ENCODE measurements at regions not wholly inside any gene's neighbourhood (a gene's known extent, or its start where the extent isn't known, plus 50 kb on each side); places are given as distances from the start of the nearest gene placed in this dataset.

DNA sequence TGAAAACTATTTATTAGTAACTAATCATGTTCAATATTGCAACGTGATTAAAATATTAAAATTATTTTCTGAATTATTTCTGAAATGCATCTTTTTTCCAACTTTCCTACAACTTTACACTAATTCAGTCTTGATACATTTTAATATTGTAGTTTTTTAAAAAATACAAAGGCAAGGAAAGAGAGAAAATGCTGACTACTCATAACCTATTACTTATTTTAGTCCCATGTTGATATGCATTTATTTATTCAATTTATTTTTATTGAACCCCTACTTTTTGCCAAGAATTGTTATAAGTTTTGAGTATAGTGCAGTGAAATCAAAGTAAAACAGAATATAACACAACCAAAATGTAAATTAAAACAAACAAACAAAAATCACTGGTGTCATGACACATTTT, 978.2 kb downstream of the CDH9 start:
- in situ Hi-C loops (cut with HindIII; ENCODE audit: low pct_unique_long_range_greater_than_20kb, low sequenced_read_pairs) (no loop called here), intact Hi-C loops (cut with micrococcal nuclease; ENCODE audit: unreplicated experiment) (no loop called here)
- BruUV-seq (replicated peaks), result no TSS peak
- Histone ChIP-seq H3K4me3 (ENCODE audit: low read depth in 2 of 2, low read length in 2 of 2) (no peak overlapping the region), H3K36me3 (ENCODE audit: control insufficient read depth, insufficient read depth, low read length) (no peaks in the 10 kb centered on the region), H3K4me1 (ENCODE audit: control insufficient read depth, insufficient read depth, low read length) (no peaks in the 10 kb centered on the region), H3K27me3 (ENCODE audit: control insufficient read depth, insufficient read depth, low read length) (no peaks in the 10 kb centered on the region), H3K27ac (ENCODE audit: low read length) (no peak overlapping the region), H3K9me3 (ENCODE audit: control insufficient read depth, insufficient read depth, low read depth, low read length) (no peaks in the 10 kb centered on the region)
- POLR2A ChIA-PET, result no interaction called here
- DNase-seq (ENCODE audit: low read depth, low spot score), result no peak
- no peak for ATAC-seq
- CTCF ChIA-PET, result no interaction called here
- no peak for TF ChIP-seq TCF7L2 (IDR thresholded peaks at IDR 0.05; ENCODE audit: low read depth, low read length)
- TF ChIP-seq SIN3A (IDR thresholded peaks at IDR 0.05; ENCODE audit: borderline replicate concordance, insufficient read depth, low read depth, low read length), result no peak
- no peak for TF ChIP-seq POLR2AphosphoS5 (IDR thresholded peaks at IDR 0.05; ENCODE audit: low read depth, low read length)
- TF ChIP-seq, protein P1, sequence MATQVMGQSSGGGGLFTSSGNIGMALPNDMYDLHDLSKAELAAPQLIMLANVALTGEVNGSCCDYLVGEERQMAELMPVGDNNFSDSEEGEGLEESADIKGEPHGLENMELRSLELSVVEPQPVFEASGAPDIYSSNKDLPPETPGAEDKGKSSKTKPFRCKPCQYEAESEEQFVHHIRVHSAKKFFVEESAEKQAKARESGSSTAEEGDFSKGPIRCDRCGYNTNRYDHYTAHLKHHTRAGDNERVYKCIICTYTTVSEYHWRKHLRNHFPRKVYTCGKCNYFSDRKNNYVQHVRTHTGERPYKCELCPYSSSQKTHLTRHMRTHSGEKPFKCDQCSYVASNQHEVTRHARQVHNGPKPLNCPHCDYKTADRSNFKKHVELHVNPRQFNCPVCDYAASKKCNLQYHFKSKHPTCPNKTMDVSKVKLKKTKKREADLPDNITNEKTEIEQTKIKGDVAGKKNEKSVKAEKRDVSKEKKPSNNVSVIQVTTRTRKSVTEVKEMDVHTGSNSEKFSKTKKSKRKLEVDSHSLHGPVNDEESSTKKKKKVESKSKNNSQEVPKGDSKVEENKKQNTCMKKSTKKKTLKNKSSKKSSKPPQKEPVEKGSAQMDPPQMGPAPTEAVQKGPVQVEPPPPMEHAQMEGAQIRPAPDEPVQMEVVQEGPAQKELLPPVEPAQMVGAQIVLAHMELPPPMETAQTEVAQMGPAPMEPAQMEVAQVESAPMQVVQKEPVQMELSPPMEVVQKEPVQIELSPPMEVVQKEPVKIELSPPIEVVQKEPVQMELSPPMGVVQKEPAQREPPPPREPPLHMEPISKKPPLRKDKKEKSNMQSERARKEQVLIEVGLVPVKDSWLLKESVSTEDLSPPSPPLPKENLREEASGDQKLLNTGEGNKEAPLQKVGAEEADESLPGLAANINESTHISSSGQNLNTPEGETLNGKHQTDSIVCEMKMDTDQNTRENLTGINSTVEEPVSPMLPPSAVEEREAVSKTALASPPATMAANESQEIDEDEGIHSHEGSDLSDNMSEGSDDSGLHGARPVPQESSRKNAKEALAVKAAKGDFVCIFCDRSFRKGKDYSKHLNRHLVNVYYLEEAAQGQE (IDR thresholded peaks at IDR 0.05; ENCODE audit: insufficient read depth in 1 of 2, low read depth in 2 of 2, low read length in 1 of 2), result no peak
- TF ChIP-seq, protein P2, sequence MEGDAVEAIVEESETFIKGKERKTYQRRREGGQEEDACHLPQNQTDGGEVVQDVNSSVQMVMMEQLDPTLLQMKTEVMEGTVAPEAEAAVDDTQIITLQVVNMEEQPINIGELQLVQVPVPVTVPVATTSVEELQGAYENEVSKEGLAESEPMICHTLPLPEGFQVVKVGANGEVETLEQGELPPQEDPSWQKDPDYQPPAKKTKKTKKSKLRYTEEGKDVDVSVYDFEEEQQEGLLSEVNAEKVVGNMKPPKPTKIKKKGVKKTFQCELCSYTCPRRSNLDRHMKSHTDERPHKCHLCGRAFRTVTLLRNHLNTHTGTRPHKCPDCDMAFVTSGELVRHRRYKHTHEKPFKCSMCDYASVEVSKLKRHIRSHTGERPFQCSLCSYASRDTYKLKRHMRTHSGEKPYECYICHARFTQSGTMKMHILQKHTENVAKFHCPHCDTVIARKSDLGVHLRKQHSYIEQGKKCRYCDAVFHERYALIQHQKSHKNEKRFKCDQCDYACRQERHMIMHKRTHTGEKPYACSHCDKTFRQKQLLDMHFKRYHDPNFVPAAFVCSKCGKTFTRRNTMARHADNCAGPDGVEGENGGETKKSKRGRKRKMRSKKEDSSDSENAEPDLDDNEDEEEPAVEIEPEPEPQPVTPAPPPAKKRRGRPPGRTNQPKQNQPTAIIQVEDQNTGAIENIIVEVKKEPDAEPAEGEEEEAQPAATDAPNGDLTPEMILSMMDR (IDR thresholded peaks at IDR 0.05), result no peak

DNA sequence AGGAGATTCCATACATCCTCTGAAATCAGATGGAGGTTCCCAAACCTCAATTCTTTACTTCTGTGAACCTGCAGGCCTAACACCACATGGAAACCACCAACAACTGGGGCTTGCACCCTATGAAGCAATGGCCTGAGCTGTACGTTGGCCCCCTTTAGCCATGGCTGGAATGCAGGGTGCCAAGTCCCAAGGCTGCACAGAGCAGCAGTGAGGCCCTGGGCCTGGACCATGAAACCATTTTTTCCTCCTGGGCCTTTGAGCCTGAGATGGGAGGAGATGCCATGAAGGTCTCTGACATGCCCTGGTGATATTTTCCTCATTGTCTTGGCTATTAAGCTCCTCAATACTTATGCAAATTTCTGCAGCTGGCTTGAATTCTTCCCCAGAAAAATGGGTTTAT, 983.8 kb downstream of the CDH9 start:
- Histone ChIP-seq H3K4me3 (ENCODE audit: low read depth in 2 of 2, low read length in 2 of 2) (no peak overlapping the region), H3K9me3 (ENCODE audit: control insufficient read depth, insufficient read depth, low read depth, low read length) (no peaks in the 10 kb centered on the region), H3K27me3 (ENCODE audit: control insufficient read depth, insufficient read depth, low read length) (no peaks in the 10 kb centered on the region), H3K36me3 (ENCODE audit: control insufficient read depth, insufficient read depth, low read length) (no peaks in the 10 kb centered on the region), H3K27ac (ENCODE audit: low read length) (no peak overlapping the region), H3K4me1 (ENCODE audit: control insufficient read depth, insufficient read depth, low read length) (no peaks in the 10 kb centered on the region)
- no TSS peak for BruUV-seq (replicated peaks)
- TF ChIP-seq TCF7L2 (IDR thresholded peaks at IDR 0.05; ENCODE audit: low read depth, low read length) (no peak), POLR2AphosphoS5 (IDR thresholded peaks at IDR 0.05; ENCODE audit: low read depth, low read length) (no peak), SIN3A (IDR thresholded peaks at IDR 0.05; ENCODE audit: borderline replicate concordance, insufficient read depth, low read depth, low read length) (no peak)
- TF ChIP-seq, protein P2 (IDR thresholded peaks at IDR 0.05), result no peak
- TF ChIP-seq, protein P1 (IDR thresholded peaks at IDR 0.05; ENCODE audit: insufficient read depth in 1 of 2, low read depth in 2 of 2, low read length in 1 of 2), result no peak
- intact Hi-C loops (cut with micrococcal nuclease; ENCODE audit: unreplicated experiment) (no loop called here), in situ Hi-C loops (cut with HindIII; ENCODE audit: low pct_unique_long_range_greater_than_20kb, low sequenced_read_pairs) (no loop called here)
- CTCF ChIA-PET, result no interaction called here
- POLR2A ChIA-PET, result no interaction called here
- DNase-seq (ENCODE audit: low read depth, low spot score) (no peak), ATAC-seq (no peak)
